ENCODE measurements at regions not wholly inside any gene's neighbourhood (a gene's known extent, or its start where the extent isn't known, plus 50 kb on each side); places are given as distances from the start of the nearest gene placed in this dataset.

GRCh38 chr1:232883992-232884661 lies 66.3 kb upstream of the NTPCR start:
- TF ChIP-seq CTCF (IDR thresholded peaks at IDR 0.05): no peak

- no peak for TF ChIP-seq CTCF (IDR thresholded peaks at IDR 0.05)
Measured at GRCh38 chr1:232886271-232886670, 64.1 kb upstream of the NTPCR start.

- TF ChIP-seq CTCF (IDR thresholded peaks at IDR 0.05): no peak
Measured at GRCh38 chr1:232890340-232890943, 60.0 kb upstream of the NTPCR start.

GRCh38 chr1:232891071-232891470 lies 59.3 kb upstream of the NTPCR start:
- TF ChIP-seq CTCF (IDR thresholded peaks at IDR 0.05): no peak

- no peak for TF ChIP-seq CTCF (IDR thresholded peaks at IDR 0.05)
Measured at GRCh38 chr1:232891656-232892317, 58.6 kb upstream of the NTPCR start.

- no peak for TF ChIP-seq CTCF (IDR thresholded peaks at IDR 0.05)
Measured at GRCh38 chr1:232893481-232894313, 56.7 kb upstream of the NTPCR start.

GRCh38 chr1:232894436-232894835 lies 56.0 kb upstream of the NTPCR start:
- TF ChIP-seq CTCF (IDR thresholded peaks at IDR 0.05): no peak

All from LNCAP (cell line).